Mammary epithelial cell (primary cell): ENCODE measurements at regions not wholly inside any gene's neighbourhood (a gene's known extent, or its start where the extent isn't known, plus 50 kb on each side); places are given as distances from the start of the nearest gene placed in this dataset.

Source experiments
- CTCF ChIP-seq, 2 donors: IDR thresholded peaks in 1 of 2; conservative IDR thresholded peaks in 1 of 2; 2 replicates each; pipeline ENCODE4 v1.5.1; 2011 to 2012; ENCODE audit warnings: inconsistent platforms in 2 of 2, low read length in 2 of 2, mild to moderate bottlenecking in 2 of 2, control low read depth in 1 of 2, low read depth in 1 of 2; ENCODE audit not compliant: insufficient read depth in 1 of 2; ENCODE audit errors: extremely low read depth in 1 of 2
- EZH2 ChIP-seq: IDR thresholded peaks from 2 replicates; pipeline ENCODE4 v1.6.1; 2012; ENCODE audit warnings: low read length, inconsistent platforms, borderline replicate concordance

DNA sequence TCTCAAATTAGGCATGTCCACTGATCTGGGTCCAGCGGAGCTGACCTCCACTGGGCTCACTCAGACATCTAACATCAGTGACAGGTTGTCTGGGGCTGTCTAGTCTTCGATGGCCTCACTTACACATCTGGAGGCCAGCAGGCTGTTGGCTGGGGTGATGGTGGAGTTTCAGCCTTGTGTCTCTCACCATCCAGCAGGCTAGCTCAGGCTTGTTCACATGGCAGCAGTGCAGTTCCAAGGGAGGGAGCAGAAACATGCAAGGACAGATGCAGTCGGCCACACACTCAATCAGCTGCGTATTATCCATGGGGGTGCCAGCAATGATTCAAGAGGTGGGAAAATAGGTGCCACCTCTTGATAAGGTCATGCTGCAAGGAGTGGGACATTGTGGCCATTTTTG lies 292.5 kb downstream of the SHQ1 start:
- TF ChIP-seq EZH2: no peak
- TF ChIP-seq CTCF (conservative IDR thresholded peaks at IDR 0.05 in 1 of 2, IDR thresholded peaks at IDR 0.05 in 1 of 2; ENCODE audit: extremely low read depth in 1 of 2, insufficient read depth in 1 of 2, low read depth in 1 of 2, low read length in 2 of 2): no peak
